Upper lobe of left lung (tissue), 6 donors: ENCODE measurements at regions not wholly inside any gene's neighbourhood (a gene's known extent, or its start where the extent isn't known, plus 50 kb on each side); places are given as distances from the start of the nearest gene placed in this dataset.
A peak's percentile ranks its signal among the peaks of the same experiment; 100 is the strongest.

Experiments
- ATAC-seq, 2 donors: fragments of 200-7000 bp; cut with Tn5 transposase; one replicate each; pipeline ENCODE4 v1.9.1; 2022; ENCODE audit warnings: mild to moderate bottlenecking in 2 of 2, moderate library complexity in 2 of 2; ENCODE audit not compliant: low FRiP score in 2 of 2
- DNase-seq, 2 donors: peaks; one replicate each; pipeline ENCODE4 v3.0.0-alpha.2; 2019 to 2020
- H3K27ac ChIP-seq, 4 donors: fragments of 200-600 bp; sonication (generic); one replicate each; pipeline ENCODE4 v1.5.1; 2016 to 2019
- H3K27me3 ChIP-seq, 4 donors: fragments of 200-600 bp; sonication (generic); one replicate each; pipeline ENCODE4 v1.5.1; 2017 to 2019
- H3K36me3 ChIP-seq, 4 donors: fragments of 200-600 bp; sonication (generic); one replicate each; pipeline ENCODE4 v1.5.1; 2016 to 2019
- H3K4me1 ChIP-seq, 4 donors: fragments of 200-600 bp; sonication (generic); one replicate each; pipeline ENCODE4 v1.5.1; 2018 to 2019
- H3K4me3 ChIP-seq, 4 donors: fragments of 200-600 bp; sonication (generic); one replicate each; pipeline ENCODE4 v1.5.1; 2017 to 2019; ENCODE audit warnings: mild to moderate bottlenecking in 2 of 4, moderate library complexity in 1 of 4
- H3K9me3 ChIP-seq, 4 donors: fragments of 200-600 bp; sonication (generic); one replicate each; pipeline ENCODE4 v1.5.1; 2018 to 2019
- CTCF ChIP-seq, 6 experiments: fragments of 450-650 bp in 4 of 6; fragments of 200-600 bp in 2 of 6; sonication (generic) in 2 of 6; IDR thresholded peaks; one replicate each; pipeline ENCODE4 v1.5.1; 2016 to 2019; ENCODE audit warnings: antibody characterized with exemption in 6 of 6
- EP300 ChIP-seq, 4 donors: sonication (generic); formaldehyde crosslinking; IDR thresholded peaks; one replicate each; pipeline ENCODE4 v1.5.1; 2017; ENCODE audit warnings: antibody characterized with exemption in 4 of 4, control low read depth in 2 of 4
- POLR2A ChIP-seq, 4 donors: fragments of 450-650 bp; IDR thresholded peaks; one replicate each; pipeline ENCODE4 v1.5.1; 2016 to 2017; ENCODE audit warnings: antibody characterized with exemption in 4 of 4, mild to moderate bottlenecking in 2 of 4
- POLR2AphosphoS5 ChIP-seq, 2 donors: sonication (generic); formaldehyde crosslinking; IDR thresholded peaks; one replicate each; pipeline ENCODE4 v1.5.1; 2017; ENCODE audit warnings: antibody characterized with exemption in 2 of 2
- WGBS, 2 donors: methylation state at CpG; one replicate each; pipeline ENCODE4 v1.1.5; 2017 to 2018; 5-methylcytosine and 5-hydroxymethylcytosine counted together
- donor health status: DM: no; HTN: no; CAD: no; lungs with moderate emphysema.
- donor health status: DM: no; HTN: yes; CAD: no; lungs with severe emphysema.

GRCh38 chr4:131081069-131081468 lies 1985.1 kb downstream of the C4orf33 start:
- DNase-seq = no peak
- no peaks in the 10 kb centered on the region for H3K9me3 ChIP-seq
- H3K27me3 ChIP-seq = no peaks in the 10 kb centered on the region
- no peak for TF ChIP-seq POLR2AphosphoS5 (IDR thresholded peaks at IDR 0.05)
- TF ChIP-seq CTCF (IDR thresholded peaks at IDR 0.05) = no peak
- no peak for TF ChIP-seq POLR2A (IDR thresholded peaks at IDR 0.05)
- no peak for TF ChIP-seq EP300 (IDR thresholded peaks at IDR 0.05)
- H3K36me3 ChIP-seq = no peaks in the 10 kb centered on the region
- no peak overlapping the region for H3K27ac ChIP-seq
- no peak overlapping the region for H3K4me3 ChIP-seq
- H3K4me1 ChIP-seq = peaks cover 0 to 3% (median 0%) of the 10 kb centered on the region in 4 donors
- ATAC-seq = no peak

GRCh38 chr4:131084997-131085396 lies 1989.0 kb downstream of the C4orf33 start:
- Histone ChIP-seq H3K4me3 (no peak overlapping the region), H3K36me3 (no peaks in the 10 kb centered on the region), H3K9me3 (no peaks in the 10 kb centered on the region), H3K4me1 (peaks cover 0 to 3% (median 0%) of the 10 kb centered on the region in 4 donors), H3K27me3 (no peaks in the 10 kb centered on the region), H3K27ac (no peak overlapping the region)
- no peak for ATAC-seq
- 48 to 59% methylated on average over 3 of the region's 3 CpGs for WGBS, 2 donors
- no peak for DNase-seq
- TF ChIP-seq CTCF (IDR thresholded peaks at IDR 0.05) = no peak
- no peak for TF ChIP-seq EP300 (IDR thresholded peaks at IDR 0.05)
- TF ChIP-seq POLR2A (IDR thresholded peaks at IDR 0.05) = no peak
- no peak for TF ChIP-seq POLR2AphosphoS5 (IDR thresholded peaks at IDR 0.05)

- Histone ChIP-seq H3K4me1 (no peaks in the 10 kb centered on the region), H3K36me3 (no peaks in the 10 kb centered on the region), H3K4me3 (no peak overlapping the region), H3K9me3 (no peaks in the 10 kb centered on the region), H3K27ac (no peak overlapping the region), H3K27me3 (no peaks in the 10 kb centered on the region)
- TF ChIP-seq POLR2A (IDR thresholded peaks at IDR 0.05) (no peak), CTCF (IDR thresholded peaks at IDR 0.05) (peak in 2 of 6 experiments; percentile 12 to 20)
- ATAC-seq (no peak), DNase-seq (no peak)
Measured at GRCh38 chr4:131091896-131092295, 1995.9 kb downstream of the C4orf33 start.

GRCh38 chr4:131093303-131093702 lies 1997.4 kb downstream of the C4orf33 start:
- no peak overlapping the region for H3K4me3 ChIP-seq
- WGBS, 2 donors = 84 to 86% methylated on average over 2 of the region's 2 CpGs
- TF ChIP-seq POLR2AphosphoS5 (IDR thresholded peaks at IDR 0.05) = no peak
- TF ChIP-seq POLR2A (IDR thresholded peaks at IDR 0.05) = no peak
- no peak for TF ChIP-seq EP300 (IDR thresholded peaks at IDR 0.05)
- TF ChIP-seq CTCF (IDR thresholded peaks at IDR 0.05) = no peak

GRCh38 chr4:131098976-131099375 lies 2003.0 kb downstream of the C4orf33 start:
- WGBS, 2 donors = 77 to 87% methylated on average over 3 to 5 of the region's 5 CpGs
- no peak overlapping the region for H3K4me3 ChIP-seq

More at GRCh38 chr4:131093303-131093702, 1997.4 kb downstream of the C4orf33 start:
- DNase-seq (no peak), ATAC-seq (no peak)
- H3K4me1 ChIP-seq = no peaks in the 10 kb centered on the region
- H3K27me3 ChIP-seq = no peaks in the 10 kb centered on the region
- H3K9me3 ChIP-seq = no peaks in the 10 kb centered on the region
- H3K27ac ChIP-seq = no peak overlapping the region
- no peaks in the 10 kb centered on the region for H3K36me3 ChIP-seq

More at GRCh38 chr4:131098976-131099375, 2003.0 kb downstream of the C4orf33 start:
- no peaks in the 10 kb centered on the region for H3K4me1 ChIP-seq
- no peaks in the 10 kb centered on the region for H3K27me3 ChIP-seq
- H3K9me3 ChIP-seq = no peaks in the 10 kb centered on the region
- H3K27ac ChIP-seq = no peak overlapping the region
- TF ChIP-seq POLR2A (IDR thresholded peaks at IDR 0.05) (no peak), EP300 (IDR thresholded peaks at IDR 0.05) (no peak), CTCF (IDR thresholded peaks at IDR 0.05) (no peak), POLR2AphosphoS5 (IDR thresholded peaks at IDR 0.05) (no peak)
- DNase-seq (no peak), ATAC-seq (peak in 1 of 2 donors; percentile 24)
- H3K36me3 ChIP-seq = no peaks in the 10 kb centered on the region
